ENCODE measurements at regions not wholly inside any gene's neighbourhood (a gene's known extent, or its start where the extent isn't known, plus 50 kb on each side); places are given as distances from the start of the nearest gene placed in this dataset.

DNA sequence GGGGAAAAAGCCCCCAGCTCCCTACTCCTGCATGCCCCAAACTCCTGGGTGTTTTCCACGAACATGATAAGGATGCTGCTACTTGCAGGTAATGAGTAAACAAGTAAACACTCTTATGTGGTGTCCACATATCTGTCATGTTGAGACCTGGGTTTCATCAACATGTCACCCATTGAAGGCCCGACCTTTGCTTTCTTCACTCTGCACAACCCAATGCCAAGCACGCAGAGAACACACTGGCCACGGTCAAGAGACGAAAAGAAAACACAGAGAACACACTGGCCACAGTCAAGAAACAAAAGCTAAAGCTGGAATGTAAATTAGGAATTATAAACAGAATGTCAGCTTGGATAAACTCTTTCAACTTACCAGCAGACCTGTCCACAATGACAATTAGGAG, 143.1 kb downstream of the TTC32 start:
- H3K9me3 ChIP-seq (ENCODE audit: control insufficient read depth, insufficient read depth, low read depth, low read length) = no peaks in the 10 kb centered on the region
- no peak overlapping the region for H3K27ac ChIP-seq (ENCODE audit: extremely low read depth, low read depth, low read length)
- ChIA-PET POLR2A (no interaction called here), CTCF (no interaction called here)
- no peaks in the 10 kb centered on the region for H3K4me1 ChIP-seq (ENCODE audit: control insufficient read depth, insufficient read depth, low read length)
- no peaks in the 10 kb centered on the region for H3K36me3 ChIP-seq (ENCODE audit: control insufficient read depth in 2 of 2, insufficient read depth in 1 of 2, low read length in 2 of 2)
- no peak overlapping the region for H3K4me3 ChIP-seq (ENCODE audit: low read depth, low read length)
- TF ChIP-seq, protein P1, sequence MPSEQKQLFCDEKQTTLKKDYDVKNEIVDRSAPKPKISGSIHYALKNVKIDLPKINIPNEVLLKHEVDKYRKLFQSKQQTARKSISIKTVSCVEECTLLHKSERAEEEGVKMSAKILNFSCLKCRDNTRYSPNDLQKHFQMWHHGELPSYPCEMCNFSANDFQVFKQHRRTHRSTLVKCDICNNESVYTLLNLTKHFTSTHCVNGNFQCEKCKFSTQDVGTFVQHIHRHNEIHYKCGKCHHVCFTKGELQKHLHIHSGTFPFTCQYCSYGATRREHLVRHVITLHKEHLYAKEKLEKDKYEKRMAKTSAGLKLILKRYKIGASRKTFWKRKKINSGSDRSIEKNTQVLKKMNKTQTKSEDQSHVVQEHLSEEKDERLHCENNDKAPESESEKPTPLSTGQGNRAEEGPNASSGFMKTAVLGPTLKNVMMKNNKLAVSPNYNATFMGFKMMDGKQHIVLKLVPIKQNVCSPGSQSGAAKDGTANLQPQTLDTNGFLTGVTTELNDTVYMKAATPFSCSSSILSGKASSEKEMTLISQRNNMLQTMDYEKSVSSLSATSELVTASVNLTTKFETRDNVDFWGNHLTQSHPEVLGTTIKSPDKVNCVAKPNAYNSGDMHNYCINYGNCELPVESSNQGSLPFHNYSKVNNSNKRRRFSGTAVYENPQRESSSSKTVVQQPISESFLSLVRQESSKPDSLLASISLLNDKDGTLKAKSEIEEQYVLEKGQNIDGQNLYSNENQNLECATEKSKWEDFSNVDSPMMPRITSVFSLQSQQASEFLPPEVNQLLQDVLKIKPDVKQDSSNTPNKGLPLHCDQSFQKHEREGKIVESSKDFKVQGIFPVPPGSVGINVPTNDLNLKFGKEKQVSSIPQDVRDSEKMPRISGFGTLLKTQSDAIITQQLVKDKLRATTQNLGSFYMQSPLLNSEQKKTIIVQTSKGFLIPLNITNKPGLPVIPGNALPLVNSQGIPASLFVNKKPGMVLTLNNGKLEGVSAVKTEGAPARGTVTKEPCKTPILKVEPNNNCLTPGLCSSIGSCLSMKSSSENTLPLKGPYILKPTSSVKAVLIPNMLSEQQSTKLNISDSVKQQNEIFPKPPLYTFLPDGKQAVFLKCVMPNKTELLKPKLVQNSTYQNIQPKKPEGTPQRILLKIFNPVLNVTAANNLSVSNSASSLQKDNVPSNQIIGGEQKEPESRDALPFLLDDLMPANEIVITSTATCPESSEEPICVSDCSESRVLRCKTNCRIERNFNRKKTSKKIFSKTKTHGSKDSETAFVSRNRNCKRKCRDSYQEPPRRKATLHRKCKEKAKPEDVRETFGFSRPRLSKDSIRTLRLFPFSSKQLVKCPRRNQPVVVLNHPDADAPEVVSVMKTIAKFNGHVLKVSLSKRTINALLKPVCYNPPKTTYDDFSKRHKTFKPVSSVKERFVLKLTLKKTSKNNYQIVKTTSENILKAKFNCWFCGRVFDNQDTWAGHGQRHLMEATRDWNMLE (tag by site-specific recombination; conservative IDR thresholded peaks at IDR 0.05; ENCODE audit: low read depth) = no peak
- TF ChIP-seq ZNF544 (tag by site-specific recombination; IDR thresholded peaks at IDR 0.05) (no peak), ZNF157 (tag by site-specific recombination; IDR thresholded peaks at IDR 0.05) (no peak), ZBTB7A (tag by site-specific recombination; IDR thresholded peaks at IDR 0.05; ENCODE audit: low read depth) (no peak), ZNF626 (tag by site-specific recombination; IDR thresholded peaks at IDR 0.05) (no peak), ZNF274 (IDR thresholded peaks at IDR 0.05; ENCODE audit: low read length) (no peak), ZNF274 (tag by site-specific recombination; IDR thresholded peaks at IDR 0.05; ENCODE audit: borderline replicate concordance) (no peak), ZNF341 (tag by site-specific recombination; IDR thresholded peaks at IDR 0.05; ENCODE audit: low read depth) (no peak), SP2 (tag by site-specific recombination; IDR thresholded peaks at IDR 0.05) (no peak), ZNF558 (tag by site-specific recombination; IDR thresholded peaks at IDR 0.05) (no peak)
- TF ChIP-seq, protein P2, sequence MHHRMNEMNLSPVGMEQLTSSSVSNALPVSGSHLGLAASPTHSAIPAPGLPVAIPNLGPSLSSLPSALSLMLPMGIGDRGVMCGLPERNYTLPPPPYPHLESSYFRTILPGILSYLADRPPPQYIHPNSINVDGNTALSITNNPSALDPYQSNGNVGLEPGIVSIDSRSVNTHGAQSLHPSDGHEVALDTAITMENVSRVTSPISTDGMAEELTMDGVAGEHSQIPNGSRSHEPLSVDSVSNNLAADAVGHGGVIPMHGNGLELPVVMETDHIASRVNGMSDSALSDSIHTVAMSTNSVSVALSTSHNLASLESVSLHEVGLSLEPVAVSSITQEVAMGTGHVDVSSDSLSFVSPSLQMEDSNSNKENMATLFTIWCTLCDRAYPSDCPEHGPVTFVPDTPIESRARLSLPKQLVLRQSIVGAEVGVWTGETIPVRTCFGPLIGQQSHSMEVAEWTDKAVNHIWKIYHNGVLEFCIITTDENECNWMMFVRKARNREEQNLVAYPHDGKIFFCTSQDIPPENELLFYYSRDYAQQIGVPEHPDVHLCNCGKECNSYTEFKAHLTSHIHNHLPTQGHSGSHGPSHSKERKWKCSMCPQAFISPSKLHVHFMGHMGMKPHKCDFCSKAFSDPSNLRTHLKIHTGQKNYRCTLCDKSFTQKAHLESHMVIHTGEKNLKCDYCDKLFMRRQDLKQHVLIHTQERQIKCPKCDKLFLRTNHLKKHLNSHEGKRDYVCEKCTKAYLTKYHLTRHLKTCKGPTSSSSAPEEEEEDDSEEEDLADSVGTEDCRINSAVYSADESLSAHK (tag by site-specific recombination; IDR thresholded peaks at IDR 0.05) = no peak
- TF ChIP-seq, protein P3, sequence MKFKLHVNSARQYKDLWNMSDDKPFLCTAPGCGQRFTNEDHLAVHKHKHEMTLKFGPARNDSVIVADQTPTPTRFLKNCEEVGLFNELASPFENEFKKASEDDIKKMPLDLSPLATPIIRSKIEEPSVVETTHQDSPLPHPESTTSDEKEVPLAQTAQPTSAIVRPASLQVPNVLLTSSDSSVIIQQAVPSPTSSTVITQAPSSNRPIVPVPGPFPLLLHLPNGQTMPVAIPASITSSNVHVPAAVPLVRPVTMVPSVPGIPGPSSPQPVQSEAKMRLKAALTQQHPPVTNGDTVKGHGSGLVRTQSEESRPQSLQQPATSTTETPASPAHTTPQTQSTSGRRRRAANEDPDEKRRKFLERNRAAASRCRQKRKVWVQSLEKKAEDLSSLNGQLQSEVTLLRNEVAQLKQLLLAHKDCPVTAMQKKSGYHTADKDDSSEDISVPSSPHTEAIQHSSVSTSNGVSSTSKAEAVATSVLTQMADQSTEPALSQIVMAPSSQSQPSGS (tag by site-specific recombination; IDR thresholded peaks at IDR 0.05; ENCODE audit: low read depth) = no peak
- TF ChIP-seq, protein P4, sequence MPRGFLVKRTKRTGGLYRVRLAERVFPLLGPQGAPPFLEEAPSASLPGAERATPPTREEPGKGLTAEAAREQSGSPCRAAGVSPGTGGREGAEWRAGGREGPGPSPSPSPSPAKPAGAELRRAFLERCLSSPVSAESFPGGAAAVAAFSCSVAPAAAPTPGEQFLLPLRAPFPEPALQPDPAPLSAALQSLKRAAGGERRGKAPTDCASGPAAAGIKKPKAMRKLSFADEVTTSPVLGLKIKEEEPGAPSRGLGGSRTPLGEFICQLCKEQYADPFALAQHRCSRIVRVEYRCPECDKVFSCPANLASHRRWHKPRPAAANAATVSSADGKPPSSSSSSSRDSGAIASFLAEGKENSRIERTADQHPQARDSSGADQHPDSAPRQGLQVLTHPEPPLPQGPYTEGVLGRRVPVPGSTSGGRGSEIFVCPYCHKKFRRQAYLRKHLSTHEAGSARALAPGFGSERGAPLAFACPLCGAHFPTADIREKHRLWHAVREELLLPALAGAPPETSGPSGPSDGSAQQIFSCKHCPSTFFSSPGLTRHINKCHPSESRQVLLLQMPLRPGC (tag by site-specific recombination; IDR thresholded peaks at IDR 0.05) = no peak

DNA sequence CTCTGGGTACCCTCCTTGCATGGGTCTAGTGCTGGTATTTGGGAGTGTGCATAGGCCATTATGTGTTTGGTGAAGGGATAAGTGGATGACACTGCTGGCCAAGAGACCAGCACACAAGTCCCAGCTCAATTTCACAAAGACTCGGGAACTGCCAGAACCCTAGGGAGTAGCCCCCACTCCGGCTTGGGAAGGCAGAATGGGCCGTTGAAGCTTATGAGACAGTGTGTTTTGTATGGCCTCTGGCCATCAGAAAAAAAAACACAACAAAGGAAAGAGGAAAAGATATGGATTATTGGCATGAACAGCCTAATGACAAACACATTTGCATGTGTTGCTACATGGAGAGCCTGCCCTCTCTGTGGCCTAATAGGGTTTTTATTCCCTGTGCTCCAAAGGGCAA, 144.2 kb downstream of the TTC32 start:
- CTCF ChIA-PET = no interaction called here

More for the DNA sequence above, 144.2 kb downstream of the TTC32 start:
- Histone ChIP-seq H3K4me3 (ENCODE audit: low read depth, low read length) (no peak overlapping the region), H3K27ac (ENCODE audit: extremely low read depth, low read depth, low read length) (no peak overlapping the region), H3K9me3 (ENCODE audit: control insufficient read depth, insufficient read depth, low read depth, low read length) (no peaks in the 10 kb centered on the region), H3K36me3 (ENCODE audit: control insufficient read depth in 2 of 2, insufficient read depth in 1 of 2, low read length in 2 of 2) (no peaks in the 10 kb centered on the region), H3K4me1 (ENCODE audit: control insufficient read depth, insufficient read depth, low read length) (no peaks in the 10 kb centered on the region)
- TF ChIP-seq ZNF366 (tag by site-specific recombination; conservative IDR thresholded peaks at IDR 0.05) (no peak), ZNF169 (tag by site-specific recombination; IDR thresholded peaks at IDR 0.05) (no peak), ZNF114 (tag by site-specific recombination; IDR thresholded peaks at IDR 0.05) (no peak), ZBTB21 (tag by site-specific recombination; IDR thresholded peaks at IDR 0.05) (no peak), KLF9 (tag by site-specific recombination; IDR thresholded peaks at IDR 0.05; ENCODE audit: low read depth) (no peak), KLF10 (tag by site-specific recombination; IDR thresholded peaks at IDR 0.05) (no peak)
- TF ChIP-seq, protein P5, sequence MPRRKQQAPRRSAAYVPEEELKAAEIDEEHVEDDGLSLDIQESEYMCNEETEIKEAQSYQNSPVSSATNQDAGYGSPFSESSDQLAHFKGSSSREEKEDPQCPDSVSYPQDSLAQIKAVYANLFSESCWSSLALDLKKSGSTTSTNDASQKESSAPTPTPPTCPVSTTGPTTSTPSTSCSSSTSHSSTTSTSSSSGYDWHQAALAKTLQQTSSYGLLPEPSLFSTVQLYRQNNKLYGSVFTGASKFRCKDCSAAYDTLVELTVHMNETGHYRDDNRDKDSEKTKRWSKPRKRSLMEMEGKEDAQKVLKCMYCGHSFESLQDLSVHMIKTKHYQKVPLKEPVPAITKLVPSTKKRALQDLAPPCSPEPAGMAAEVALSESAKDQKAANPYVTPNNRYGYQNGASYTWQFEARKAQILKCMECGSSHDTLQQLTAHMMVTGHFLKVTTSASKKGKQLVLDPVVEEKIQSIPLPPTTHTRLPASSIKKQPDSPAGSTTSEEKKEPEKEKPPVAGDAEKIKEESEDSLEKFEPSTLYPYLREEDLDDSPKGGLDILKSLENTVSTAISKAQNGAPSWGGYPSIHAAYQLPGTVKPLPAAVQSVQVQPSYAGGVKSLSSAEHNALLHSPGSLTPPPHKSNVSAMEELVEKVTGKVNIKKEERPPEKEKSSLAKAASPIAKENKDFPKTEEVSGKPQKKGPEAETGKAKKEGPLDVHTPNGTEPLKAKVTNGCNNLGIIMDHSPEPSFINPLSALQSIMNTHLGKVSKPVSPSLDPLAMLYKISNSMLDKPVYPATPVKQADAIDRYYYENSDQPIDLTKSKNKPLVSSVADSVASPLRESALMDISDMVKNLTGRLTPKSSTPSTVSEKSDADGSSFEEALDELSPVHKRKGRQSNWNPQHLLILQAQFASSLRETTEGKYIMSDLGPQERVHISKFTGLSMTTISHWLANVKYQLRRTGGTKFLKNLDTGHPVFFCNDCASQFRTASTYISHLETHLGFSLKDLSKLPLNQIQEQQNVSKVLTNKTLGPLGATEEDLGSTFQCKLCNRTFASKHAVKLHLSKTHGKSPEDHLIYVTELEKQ (tag by site-specific recombination; IDR thresholded peaks at IDR 0.05; ENCODE audit: borderline replicate concordance) = no peak
- POLR2A ChIA-PET = no interaction called here
